ENCODE measurements at regions not wholly inside any gene's neighbourhood (a gene's known extent, or its start where the extent isn't known, plus 50 kb on each side); places are given as distances from the start of the nearest gene placed in this dataset.

GRCh38 chr22:25482868-25483639 is 81.4 kb upstream of the GRK3 start (continued):
- TF ChIP-seq MAFK (IDR thresholded peaks at IDR 0.05; ENCODE audit: low read depth, low read length): no peak

- WGBS, 2 experiments (ENCODE audit: extremely low coverage in 2 of 2, insufficient read length in 1 of 2): 100% methylated on average over 1 of the region's 1 CpG; no CpG with 5 or more reads in 1 of the 2 experiments
These were observed 80.5 kb upstream of the GRK3 start for GRCh38 chr22:25483931-25484330.

More at GRCh38 chr22:25483931-25484330, 80.5 kb upstream of the GRK3 start:
- no peak overlapping the region for H4K91ac ChIP-seq (ENCODE audit: insufficient read depth, low read depth, low read length)
- H4K20me1 ChIP-seq (ENCODE audit: insufficient read depth, low read length): peaks cover 16% of the 10 kb centered on the region
- no peak overlapping the region for H3K18ac ChIP-seq (ENCODE audit: low read depth, low read length)
- no peak overlapping the region for H3K4ac ChIP-seq (ENCODE audit: low read depth, low read length)
- H3K36me3 ChIP-seq (ENCODE audit: control insufficient read depth, insufficient read depth, low read length): peaks cover 17% of the 10 kb centered on the region
- ATAC-seq (ENCODE audit: low read depth) (no peak), DNase-seq (no peak)
- ChIA-PET CTCF (no interaction called here), POLR2A (ENCODE audit: unreplicated experiment) (interaction anchor here (0.6 kb wide), 1 partner anchor 9 kb away, joined by 4 read pairs; no protein-coding TSS in a partner anchor)
- H3K4me3 ChIP-seq (ENCODE audit: insufficient read depth, low read depth, low read length): no peak overlapping the region
- no peak overlapping the region for H2BK5ac ChIP-seq (ENCODE audit: low read depth, low read length, poor library complexity, severe bottlenecking)
- no peak overlapping the region for H4K8ac ChIP-seq (ENCODE audit: low read depth in 2 of 2, low read length in 2 of 2)
- intact Hi-C loops (cut with micrococcal nuclease): no loop called here
- no peaks in the 10 kb centered on the region for H3K27me3 ChIP-seq (ENCODE audit: control insufficient read depth, insufficient read depth, low read length)
- 0 out of 2 replicates have a peak, but pooled peaks cover 5% of the 10 kb centered on the region for H3K4me1 ChIP-seq (ENCODE audit: control insufficient read depth, insufficient read depth, low read length)
- no peaks in the 10 kb centered on the region for H3K9me3 ChIP-seq (ENCODE audit: control insufficient read depth, insufficient read depth, low read length)
- no peak overlapping the region for H3K23ac ChIP-seq (ENCODE audit: low read depth, low read length)
- no peak overlapping the region for H3K27ac ChIP-seq (ENCODE audit: insufficient read depth, low read length)
- no peak overlapping the region for H4K5ac ChIP-seq (ENCODE audit: low read depth, low read length)
- no peak overlapping the region for H2BK120ac ChIP-seq (ENCODE audit: low read depth, low read length)
- no peak overlapping the region for H2BK15ac ChIP-seq (ENCODE audit: low read depth, low read length)
- H2AK9ac ChIP-seq (replicated peaks; ENCODE audit: low read depth, low read length, poor library complexity): no peak overlapping the region
- no peak overlapping the region for H2AFZ ChIP-seq (replicated peaks; ENCODE audit: low read length, poor library complexity)
- no peak overlapping the region for H3K9ac ChIP-seq (ENCODE audit: low read depth, low read length)
- dilution Hi-C loops (cut with HindIII; ENCODE audit: low sequenced_read_pairs, unreplicated experiment): no loop called here
- no peak overlapping the region for H3K4me2 ChIP-seq (ENCODE audit: low read depth, low read length)
- in situ Hi-C loops (cut with MboI; ENCODE audit: low sequenced_read_pairs): no loop called here
- no peak overlapping the region for H2AK5ac ChIP-seq (ENCODE audit: low read depth, low read length)
- no peak overlapping the region for H3K56ac ChIP-seq (ENCODE audit: extremely low read depth, insufficient read depth, low read length)
- H2BK20ac ChIP-seq (ENCODE audit: low read depth, low read length): no peak overlapping the region
- H3K9me1 ChIP-seq (ENCODE audit: insufficient read depth, low read length): peaks cover 6% of the 10 kb centered on the region; the same call in 1 of the 2 replicates
- H3K14ac ChIP-seq (replicated peaks; ENCODE audit: low read depth, low read length): no peak overlapping the region
- no TSS peak for BruUV-seq (replicated peaks)
- no peaks in the 10 kb centered on the region for H3K79me1 ChIP-seq (ENCODE audit: low read depth in 1 of 2, low read length in 2 of 2)
- TF ChIP-seq BHLHE40 (IDR thresholded peaks at IDR 0.05; ENCODE audit: low read depth, low read length): no peak
- no peak for TF ChIP-seq CEBPB (IDR thresholded peaks at IDR 0.05; ENCODE audit: low read depth, low read length)
- no peak for TF ChIP-seq CTCF (conservative IDR thresholded peaks at IDR 0.05; ENCODE audit: low read depth, low read length)
- TF ChIP-seq FOS (IDR thresholded peaks at IDR 0.05; ENCODE audit: low read depth, low read length): no peak
- no peak for TF ChIP-seq RAD21 (IDR thresholded peaks at IDR 0.05; ENCODE audit: low read length)
- TF ChIP-seq, protein P1, sequence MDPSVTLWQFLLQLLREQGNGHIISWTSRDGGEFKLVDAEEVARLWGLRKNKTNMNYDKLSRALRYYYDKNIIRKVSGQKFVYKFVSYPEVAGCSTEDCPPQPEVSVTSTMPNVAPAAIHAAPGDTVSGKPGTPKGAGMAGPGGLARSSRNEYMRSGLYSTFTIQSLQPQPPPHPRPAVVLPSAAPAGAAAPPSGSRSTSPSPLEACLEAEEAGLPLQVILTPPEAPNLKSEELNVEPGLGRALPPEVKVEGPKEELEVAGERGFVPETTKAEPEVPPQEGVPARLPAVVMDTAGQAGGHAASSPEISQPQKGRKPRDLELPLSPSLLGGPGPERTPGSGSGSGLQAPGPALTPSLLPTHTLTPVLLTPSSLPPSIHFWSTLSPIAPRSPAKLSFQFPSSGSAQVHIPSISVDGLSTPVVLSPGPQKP (IDR thresholded peaks at IDR 0.05; ENCODE audit: borderline replicate concordance, low read depth, low read length): no peak
- no peak for TF ChIP-seq RFX5 (IDR thresholded peaks at IDR 0.05; ENCODE audit: low read depth, low read length)
- no peak for TF ChIP-seq CHD1 (IDR thresholded peaks at IDR 0.05; ENCODE audit: low read depth, low read length)
- TF ChIP-seq MAZ (IDR thresholded peaks at IDR 0.05; ENCODE audit: borderline replicate concordance, low read depth, low read length): no peak
- TF ChIP-seq POLR2A (IDR thresholded peaks at IDR 0.05; ENCODE audit: low read depth, low read length): no peak
- no peak for TF ChIP-seq RCOR1 (IDR thresholded peaks at IDR 0.05; ENCODE audit: insufficient replicate concordance, low read length)

All from IMR-90 (cell line).